ENCODE measurements at regions not wholly inside any gene's neighbourhood (a gene's known extent, or its start where the extent isn't known, plus 50 kb on each side); places are given as distances from the start of the nearest gene placed in this dataset.

DNA sequence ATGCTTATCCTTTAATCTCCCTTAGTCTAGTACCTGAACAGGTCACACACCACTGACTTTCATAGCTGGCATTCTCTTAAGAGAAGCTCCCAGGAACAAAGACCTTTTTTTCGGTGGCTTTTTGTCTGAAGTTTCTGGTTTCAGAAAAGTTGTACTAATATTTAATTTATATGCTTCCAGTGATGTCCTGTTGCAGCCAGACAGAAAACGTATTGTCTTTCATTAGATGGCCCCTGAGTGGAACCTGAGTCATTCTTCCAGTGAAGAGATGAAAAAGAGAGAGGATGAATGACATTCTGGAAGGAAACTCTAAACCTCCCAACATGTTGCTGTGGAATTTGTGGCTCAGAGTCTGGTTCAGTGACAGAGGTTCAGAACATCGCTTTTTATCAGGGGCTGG is 274.8 kb upstream of the TAC1 start:
- Histone ChIP-seq H3K4me2 (ENCODE audit: low read depth, low read length) (no peak overlapping the region), H4K20me1 (ENCODE audit: insufficient read depth, low read length) (no peaks in the 10 kb centered on the region), H3K36me3 (replicated peaks; ENCODE audit: insufficient read depth, low read length) (no peaks in the 10 kb centered on the region), H3K9me3 (replicated peaks; ENCODE audit: insufficient read depth, low read length) (no peaks in the 10 kb centered on the region), H3K27me3 (replicated peaks; ENCODE audit: insufficient read depth, low read length) (no peaks in the 10 kb centered on the region), H3K4me1 (ENCODE audit: low read length) (no peaks in the 10 kb centered on the region), H3K9me2 (replicated peaks; ENCODE audit: insufficient read depth, low read length) (no peaks in the 10 kb centered on the region), H3K79me2 (ENCODE audit: low read length) (no peaks in the 10 kb centered on the region), H3K9ac (ENCODE audit: low read length) (no peak overlapping the region), H3K27ac (ENCODE audit: low read length) (no peak overlapping the region), H3K4me3 (ENCODE audit: low read length) (no peak overlapping the region), H2AFZ (ENCODE audit: low read length) (no peak overlapping the region), H3F3A (ENCODE audit: insufficient read depth, low read length) (no peaks in the 10 kb centered on the region)
- no peak for DNase-seq
- TF ChIP-seq EZH2 (optimal IDR thresholded peaks at IDR 0.05; ENCODE audit: low read depth, low read length) (no peak), EZH2phosphoT487 (IDR thresholded peaks at IDR 0.05; ENCODE audit: low read length) (no peak)
- TF ChIP-seq, protein P1, sequence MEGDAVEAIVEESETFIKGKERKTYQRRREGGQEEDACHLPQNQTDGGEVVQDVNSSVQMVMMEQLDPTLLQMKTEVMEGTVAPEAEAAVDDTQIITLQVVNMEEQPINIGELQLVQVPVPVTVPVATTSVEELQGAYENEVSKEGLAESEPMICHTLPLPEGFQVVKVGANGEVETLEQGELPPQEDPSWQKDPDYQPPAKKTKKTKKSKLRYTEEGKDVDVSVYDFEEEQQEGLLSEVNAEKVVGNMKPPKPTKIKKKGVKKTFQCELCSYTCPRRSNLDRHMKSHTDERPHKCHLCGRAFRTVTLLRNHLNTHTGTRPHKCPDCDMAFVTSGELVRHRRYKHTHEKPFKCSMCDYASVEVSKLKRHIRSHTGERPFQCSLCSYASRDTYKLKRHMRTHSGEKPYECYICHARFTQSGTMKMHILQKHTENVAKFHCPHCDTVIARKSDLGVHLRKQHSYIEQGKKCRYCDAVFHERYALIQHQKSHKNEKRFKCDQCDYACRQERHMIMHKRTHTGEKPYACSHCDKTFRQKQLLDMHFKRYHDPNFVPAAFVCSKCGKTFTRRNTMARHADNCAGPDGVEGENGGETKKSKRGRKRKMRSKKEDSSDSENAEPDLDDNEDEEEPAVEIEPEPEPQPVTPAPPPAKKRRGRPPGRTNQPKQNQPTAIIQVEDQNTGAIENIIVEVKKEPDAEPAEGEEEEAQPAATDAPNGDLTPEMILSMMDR (IDR thresholded peaks at IDR 0.05; ENCODE audit: low read length), result no peak

DNA sequence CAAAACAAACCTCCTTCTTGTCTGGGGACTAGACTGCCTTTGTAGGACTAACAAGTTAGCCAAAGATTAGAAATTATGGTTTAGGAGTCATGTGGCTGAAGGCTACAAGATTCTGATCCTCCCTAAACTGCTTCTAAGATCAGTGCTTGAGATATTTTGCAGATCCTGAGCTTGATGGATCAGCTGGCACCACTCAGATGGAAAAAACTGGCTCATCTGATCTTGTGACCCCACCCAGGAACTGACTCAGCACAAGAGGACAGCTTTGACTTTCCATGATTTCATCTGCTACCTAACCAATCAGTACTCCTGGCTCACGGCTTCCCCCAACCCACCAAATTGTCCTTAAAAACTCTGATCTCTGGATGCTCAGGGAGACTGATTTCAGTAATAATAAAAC is 271.5 kb upstream of the TAC1 start:
- no peaks in the 10 kb centered on the region for H3K9me3 ChIP-seq (replicated peaks; ENCODE audit: insufficient read depth, low read length)
- DNase-seq, result no peak
- H2AFZ ChIP-seq (ENCODE audit: low read length), result no peak overlapping the region
- H3K4me1 ChIP-seq (ENCODE audit: low read length), result no peaks in the 10 kb centered on the region
- TF ChIP-seq EZH2 (optimal IDR thresholded peaks at IDR 0.05; ENCODE audit: low read depth, low read length) (no peak), EZH2phosphoT487 (IDR thresholded peaks at IDR 0.05; ENCODE audit: low read length) (no peak)
- TF ChIP-seq, protein P1 (IDR thresholded peaks at IDR 0.05; ENCODE audit: low read length), result no peak
- H3K4me3 ChIP-seq (ENCODE audit: low read length), result no peak overlapping the region
- no peaks in the 10 kb centered on the region for H3K79me2 ChIP-seq (ENCODE audit: low read length)
- H3K9ac ChIP-seq (ENCODE audit: low read length), result no peak overlapping the region
- no peak overlapping the region for H3K27ac ChIP-seq (ENCODE audit: low read length)
- H4K20me1 ChIP-seq (ENCODE audit: insufficient read depth, low read length), result no peaks in the 10 kb centered on the region
- H3K4me2 ChIP-seq (ENCODE audit: low read depth, low read length), result no peak overlapping the region
- no peaks in the 10 kb centered on the region for H3F3A ChIP-seq (ENCODE audit: insufficient read depth, low read length)
- no peaks in the 10 kb centered on the region for H3K9me2 ChIP-seq (replicated peaks; ENCODE audit: insufficient read depth, low read length)
- no peaks in the 10 kb centered on the region for H3K36me3 ChIP-seq (replicated peaks; ENCODE audit: insufficient read depth, low read length)
- H3K27me3 ChIP-seq (replicated peaks; ENCODE audit: insufficient read depth, low read length), result no peaks in the 10 kb centered on the region

DNA sequence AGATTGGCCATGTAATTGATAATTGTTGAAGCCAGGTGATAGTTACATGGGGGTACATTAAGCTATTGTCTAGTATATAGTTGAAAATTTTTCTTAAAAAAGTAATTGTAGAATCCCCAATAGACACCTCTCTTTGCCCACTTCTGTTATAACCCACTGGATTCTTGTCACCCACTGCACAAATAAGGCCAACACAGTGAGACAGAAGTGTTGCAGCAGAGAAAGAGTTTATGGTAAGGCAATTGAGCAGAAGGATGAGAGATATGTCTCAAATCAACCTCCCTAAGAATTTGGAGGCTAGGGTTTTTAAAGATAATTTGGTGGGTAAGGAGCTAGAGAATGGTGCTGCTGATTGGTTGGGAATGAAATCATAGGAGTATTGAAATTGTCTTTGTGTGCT is 270.3 kb upstream of the TAC1 start:
- TF ChIP-seq EZH2 (optimal IDR thresholded peaks at IDR 0.05; ENCODE audit: low read depth, low read length) (no peak), EZH2phosphoT487 (IDR thresholded peaks at IDR 0.05; ENCODE audit: low read length) (no peak)
- TF ChIP-seq, protein P1 (IDR thresholded peaks at IDR 0.05; ENCODE audit: low read length), result no peak
- Histone ChIP-seq H3K27me3 (replicated peaks; ENCODE audit: insufficient read depth, low read length) (no peaks in the 10 kb centered on the region), H3K27ac (ENCODE audit: low read length) (no peak overlapping the region), H3F3A (ENCODE audit: insufficient read depth, low read length) (no peaks in the 10 kb centered on the region), H4K20me1 (ENCODE audit: insufficient read depth, low read length) (no peaks in the 10 kb centered on the region), H3K9me3 (replicated peaks; ENCODE audit: insufficient read depth, low read length) (no peaks in the 10 kb centered on the region), H3K9ac (ENCODE audit: low read length) (no peak overlapping the region), H3K4me1 (ENCODE audit: low read length) (no peaks in the 10 kb centered on the region), H3K36me3 (replicated peaks; ENCODE audit: insufficient read depth, low read length) (no peaks in the 10 kb centered on the region), H2AFZ (ENCODE audit: low read length) (no peak overlapping the region), H3K79me2 (ENCODE audit: low read length) (no peaks in the 10 kb centered on the region), H3K4me3 (ENCODE audit: low read length) (no peak overlapping the region), H3K9me2 (replicated peaks; ENCODE audit: insufficient read depth, low read length) (no peaks in the 10 kb centered on the region), H3K4me2 (ENCODE audit: low read depth, low read length) (no peak overlapping the region)
- DNase-seq, result no peak

Data from MM.1S (cell line).